ENCODE measurements at regions not wholly inside any gene's neighbourhood (a gene's known extent, or its start where the extent isn't known, plus 50 kb on each side); places are given as distances from the start of the nearest gene placed in this dataset.

- ChIA-PET POLR2A (interaction anchor here (1.1 kb wide), 1 partner anchor 48 kb away, joined by 3 read pairs; no protein-coding TSS in a partner anchor), CTCF (interaction anchor here (1.4 kb wide), 1 partner anchor 10 kb away, joined by 4 read pairs; no protein-coding TSS in a partner anchor)
- Histone ChIP-seq H3K9me3 (replicated peaks; ENCODE audit: control insufficient read depth, insufficient read depth, low read length) (no peaks in the 10 kb centered on the region), H3K79me2 (ENCODE audit: control insufficient read depth, insufficient read depth, low read length) (no peaks in the 10 kb centered on the region), H2AFZ (ENCODE audit: low read depth, low read length) (no peak overlapping the region), H3K9ac (replicated peaks; ENCODE audit: extremely low read depth, insufficient read depth, low read length) (no peak overlapping the region), H3K27me3 (ENCODE audit: control insufficient read depth in 2 of 2, insufficient read depth in 2 of 2, low read length in 2 of 2) (no peaks in the 10 kb centered on the region), H3K4me2 (ENCODE audit: insufficient read depth, low read length) (no peak overlapping the region), H3K4me3 (replicated peaks in 1 of 3; ENCODE audit: insufficient read depth in 1 of 3, low read depth in 1 of 3, low read length in 3 of 3) (no peak overlapping the region), H3K4me1 (ENCODE audit: control insufficient read depth, extremely low read depth, insufficient read depth, low read length) (peaks cover 4% of the 10 kb centered on the region), H3K27ac (ENCODE audit: insufficient read depth, low read depth, low read length) (no peak overlapping the region), H3K36me3 (ENCODE audit: control insufficient read depth in 2 of 2, extremely low read depth in 1 of 2, insufficient read depth in 2 of 2, low read length in 2 of 2) (no peaks in the 10 kb centered on the region), H3K9me1 (replicated peaks; ENCODE audit: control insufficient read depth, extremely low read depth, insufficient read depth, low read length) (no peaks in the 10 kb centered on the region), H4K20me1 (replicated peaks; ENCODE audit: control insufficient read depth, extremely low read depth, insufficient read depth, low read length) (no peaks in the 10 kb centered on the region)
- no peak for TF ChIP-seq FOS (IDR thresholded peaks at IDR 0.05; ENCODE audit: borderline replicate concordance, insufficient read depth, low read length)
- TF ChIP-seq POLR2A (IDR thresholded peaks at IDR 0.05; ENCODE audit: low read depth, low read length): no peak
- TF ChIP-seq EZH2 (IDR thresholded peaks at IDR 0.05; ENCODE audit: borderline replicate concordance, low read depth, low read length, severe bottlenecking): no peak
- no peak for TF ChIP-seq POLR2AphosphoS5 (IDR thresholded peaks at IDR 0.05; ENCODE audit: insufficient read depth, low read depth, low read length)
- no peak for TF ChIP-seq GATA2 (IDR thresholded peaks at IDR 0.05; ENCODE audit: insufficient read depth, insufficient read length, low read depth, low read length)
- TF ChIP-seq, protein P1, sequence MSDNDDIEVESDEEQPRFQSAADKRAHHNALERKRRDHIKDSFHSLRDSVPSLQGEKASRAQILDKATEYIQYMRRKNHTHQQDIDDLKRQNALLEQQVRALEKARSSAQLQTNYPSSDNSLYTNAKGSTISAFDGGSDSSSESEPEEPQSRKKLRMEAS (IDR thresholded peaks at IDR 0.05; ENCODE audit: insufficient read depth, insufficient read length): no peak
- no peak for TF ChIP-seq CTCF (IDR thresholded peaks at IDR 0.05; ENCODE audit: extremely low read depth in 1 of 2, insufficient read depth in 1 of 2, low read depth in 1 of 2, low read length in 2 of 2)
- no peak for TF ChIP-seq JUN (IDR thresholded peaks at IDR 0.05; ENCODE audit: borderline replicate concordance, insufficient read depth, insufficient read length, low read depth)
- TF ChIP-seq MYC (IDR thresholded peaks at IDR 0.05; ENCODE audit: low read depth, low read length): no peak
- FAIRE-seq (peak; percentile 65), DNase-seq (ENCODE audit: low read depth, low spot score) (peak; percentile 42)
- intact Hi-C loops (cut with micrococcal nuclease) (loop anchor here (1.0 to 5.0 kb wide), 4 partner anchors 13 to 213 kb away; no protein-coding TSS in a partner anchor), dilution Hi-C loops (cut with MboI; ENCODE audit: extremely low pct_ligation_motif_present, low sequenced_read_pairs) (no loop called here)
- BruUV-seq (replicated peaks): no TSS peak
These were observed 214.0 kb downstream of the MDFIC start for GRCh38 chr7:115135769-115136410.

Data from endothelial cell of umbilical vein (primary cell).